PC-9 (cell line): ENCODE measurements at regions not wholly inside any gene's neighbourhood (a gene's known extent, or its start where the extent isn't known, plus 50 kb on each side); places are given as distances from the start of the nearest gene placed in this dataset.

Experiments
- BruUV-seq: library from RNA; stranded (reverse); fragments of 400-500 nt; replicated peaks from 2 replicates; lab custom pipeline; 2021; lab: Mats Ljungman, UMichigan
- CTCF ChIA-PET: fragments of 300-600 bp; sonication (Branson Sonifier 250); formaldehyde crosslinking; loops from one replicate; lab custom pipeline; 2022; ENCODE audit warnings: antibody characterized with exemption; lab: Charles Lee
- POLR2A ChIA-PET: fragments of 300-600 bp; sonication (Branson Sonifier 250); formaldehyde crosslinking; loops from one replicate; lab custom pipeline; 2022; ENCODE audit warnings: antibody characterized with exemption; ENCODE audit not compliant: unreplicated experiment; lab: Charles Lee
- DNase-seq, 2 experiments: peaks; one replicate each; pipeline versions ENCODE4 v3.0.0 to v3.0.0-alpha.2; 2015 to 2022; ENCODE audit warnings: mixed read lengths in 1 of 2
- H2AFZ ChIP-seq: fragments of 200-600 bp; sonication (generic); 2 replicates; pipeline ENCODE4 v1.8.1; 2017; ENCODE audit warnings: antibody characterized with exemption
- H3F3A ChIP-seq: fragments of 200-600 bp; sonication (generic); 2 replicates; pipeline ENCODE4 v1.8.1; 2017; ENCODE audit warnings: antibody characterized with exemption, mild to moderate bottlenecking, low read depth; ENCODE audit not compliant: insufficient read depth
- H3K27ac ChIP-seq: fragments of 200-600 bp; sonication (generic); 2 replicates; pipeline ENCODE4 v1.6.1; 2016; ENCODE audit warnings: mixed run types
- H3K27me3 ChIP-seq: fragments of 200-600 bp; sonication (generic); 2 replicates; pipeline ENCODE4 v1.6.1; 2016; ENCODE audit warnings: low read depth, mixed run types; ENCODE audit not compliant: insufficient read depth
- H3K36me3 ChIP-seq: fragments of 200-600 bp; sonication (generic); 2 replicates; pipeline ENCODE4 v1.6.1; 2016; ENCODE audit warnings: low read depth, mixed run types
- H3K4me1 ChIP-seq: fragments of 200-600 bp; sonication (generic); replicated peaks from 2 replicates; pipeline ENCODE4 v1.6.1; 2016; ENCODE audit warnings: mixed run types; ENCODE audit not compliant: insufficient read depth
- H3K4me2 ChIP-seq: fragments of 200-600 bp; sonication (generic); 2 replicates; pipeline ENCODE4 v1.6.1; 2017; ENCODE audit warnings: mixed run types
- H3K4me3 ChIP-seq: fragments of 200-600 bp; sonication (generic); 2 replicates; pipeline ENCODE4 v1.6.1; 2016; ENCODE audit warnings: mixed run types
- H3K79me2 ChIP-seq: fragments of 200-600 bp; sonication (generic); 2 replicates; pipeline ENCODE4 v1.6.1; 2017; ENCODE audit warnings: low read depth, mixed run types
- H3K9me2 ChIP-seq: fragments of 200-600 bp; sonication (generic); 2 replicates; pipeline ENCODE4 v1.8.1; 2017; ENCODE audit warnings: mild to moderate bottlenecking; ENCODE audit not compliant: insufficient read depth
- H3K9me3 ChIP-seq: fragments of 200-600 bp; sonication (generic); 2 replicates; pipeline ENCODE4 v1.8.1; 2016; ENCODE audit warnings: low read depth; ENCODE audit not compliant: insufficient read depth
- H4K20me1 ChIP-seq: fragments of 200-600 bp; sonication (generic); 2 replicates; pipeline ENCODE4 v1.8.1; 2017; ENCODE audit not compliant: insufficient read depth
- EZH2 ChIP-seq: fragments of 200-600 bp; sonication (generic); IDR thresholded peaks from 2 replicates; pipeline ENCODE4 v1.8.0; 2017; ENCODE audit warnings: antibody characterized with exemption, low read depth
- intact Hi-C: fragments of 100-400 bp; cut with micrococcal nuclease; formaldehyde crosslinking; loops from one replicate; pipeline ENCODE4 v1.10.0; 2022; ENCODE audit not compliant: unreplicated experiment
- TF ChIP-seq, protein P1 (sequence below): fragments of 200-600 bp; sonication (generic); conservative IDR thresholded peaks from 2 replicates; pipeline ENCODE4 v1.6.1; 2017; ENCODE audit warnings: mixed run types, antibody characterized with exemption, mild to moderate bottlenecking, moderate library complexity

DNA sequence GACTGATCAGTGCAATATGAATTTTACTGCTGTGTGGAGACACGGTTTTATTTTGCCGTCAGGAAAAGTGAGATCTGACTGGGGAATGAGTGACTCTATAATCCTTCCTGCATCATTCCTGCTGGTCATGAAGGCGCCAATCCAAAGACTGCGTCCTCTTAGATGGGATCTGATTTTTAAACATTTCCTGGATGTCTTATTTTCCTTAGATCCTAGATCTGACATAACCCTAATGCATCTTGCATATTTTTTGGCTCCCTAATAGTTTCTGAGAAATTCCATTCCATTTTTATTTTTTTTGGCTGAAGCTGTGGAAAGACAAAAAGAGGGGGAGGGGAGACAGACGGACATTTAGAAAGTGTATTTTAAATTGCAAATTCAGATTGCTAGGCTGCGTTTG lies 454.9 kb upstream of the FAT1 start:
- H2AFZ ChIP-seq = no peak overlapping the region
- no peaks in the 10 kb centered on the region for H3K36me3 ChIP-seq
- CTCF ChIA-PET = no interaction called here

GRCh38 chr4:187179086-187180058 lies 455.7 kb upstream of the FAT1 start:
- POLR2A ChIA-PET = no interaction called here

More for the DNA sequence above, 454.9 kb upstream of the FAT1 start:
- POLR2A ChIA-PET = no interaction called here
- BruUV-seq = no TSS peak
- H3F3A ChIP-seq = no peaks in the 10 kb centered on the region
- no peak for TF ChIP-seq EZH2
- TF ChIP-seq, protein P1, sequence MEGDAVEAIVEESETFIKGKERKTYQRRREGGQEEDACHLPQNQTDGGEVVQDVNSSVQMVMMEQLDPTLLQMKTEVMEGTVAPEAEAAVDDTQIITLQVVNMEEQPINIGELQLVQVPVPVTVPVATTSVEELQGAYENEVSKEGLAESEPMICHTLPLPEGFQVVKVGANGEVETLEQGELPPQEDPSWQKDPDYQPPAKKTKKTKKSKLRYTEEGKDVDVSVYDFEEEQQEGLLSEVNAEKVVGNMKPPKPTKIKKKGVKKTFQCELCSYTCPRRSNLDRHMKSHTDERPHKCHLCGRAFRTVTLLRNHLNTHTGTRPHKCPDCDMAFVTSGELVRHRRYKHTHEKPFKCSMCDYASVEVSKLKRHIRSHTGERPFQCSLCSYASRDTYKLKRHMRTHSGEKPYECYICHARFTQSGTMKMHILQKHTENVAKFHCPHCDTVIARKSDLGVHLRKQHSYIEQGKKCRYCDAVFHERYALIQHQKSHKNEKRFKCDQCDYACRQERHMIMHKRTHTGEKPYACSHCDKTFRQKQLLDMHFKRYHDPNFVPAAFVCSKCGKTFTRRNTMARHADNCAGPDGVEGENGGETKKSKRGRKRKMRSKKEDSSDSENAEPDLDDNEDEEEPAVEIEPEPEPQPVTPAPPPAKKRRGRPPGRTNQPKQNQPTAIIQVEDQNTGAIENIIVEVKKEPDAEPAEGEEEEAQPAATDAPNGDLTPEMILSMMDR = no peak
- H3K4me1 ChIP-seq = no peaks in the 10 kb centered on the region
- intact Hi-C loops = no loop called here
- H4K20me1 ChIP-seq = no peaks in the 10 kb centered on the region
- no peaks in the 10 kb centered on the region for H3K27me3 ChIP-seq
- no peaks in the 10 kb centered on the region for H3K79me2 ChIP-seq
- no peaks in the 10 kb centered on the region for H3K9me2 ChIP-seq
- no peak for DNase-seq
- no peak overlapping the region for H3K4me2 ChIP-seq
- H3K27ac ChIP-seq = no peak overlapping the region
- no peaks in the 10 kb centered on the region for H3K9me3 ChIP-seq
- H3K4me3 ChIP-seq = no peak overlapping the region

DNA sequence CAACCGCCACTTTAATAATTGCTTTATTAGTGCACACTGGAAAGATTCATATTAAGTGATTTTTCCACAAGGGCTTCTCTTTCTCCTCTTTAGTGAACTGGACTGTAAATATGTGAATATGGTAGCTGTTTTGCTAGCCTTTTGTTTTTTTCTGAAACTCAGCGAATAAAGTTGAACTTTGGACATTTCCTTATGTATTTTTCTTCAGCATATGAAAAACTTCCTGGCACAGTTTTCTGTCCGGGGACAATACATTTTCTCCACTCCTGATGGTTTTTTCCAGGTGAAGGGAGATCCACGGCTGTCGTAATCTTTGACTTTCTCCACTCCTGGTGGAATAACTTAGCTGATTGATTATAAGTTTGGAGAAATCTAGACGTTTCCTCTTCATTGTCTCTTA lies 457.4 kb upstream of the FAT1 start:
- no peak overlapping the region for H3K27ac ChIP-seq
- H3K27me3 ChIP-seq = no peaks in the 10 kb centered on the region
- ChIA-PET CTCF (no interaction called here), POLR2A (no interaction called here)
- TF ChIP-seq, protein P1 = no peak
- no peak for TF ChIP-seq EZH2
- no peak overlapping the region for H3K4me3 ChIP-seq
- H3K79me2 ChIP-seq = no peaks in the 10 kb centered on the region
- H2AFZ ChIP-seq = no peak overlapping the region
- no peaks in the 10 kb centered on the region for H3K4me1 ChIP-seq
- intact Hi-C loops = no loop called here
- no peak for DNase-seq
- no TSS peak for BruUV-seq
- no peak overlapping the region for H3K4me2 ChIP-seq
- H3K36me3 ChIP-seq = no peaks in the 10 kb centered on the region
- no peaks in the 10 kb centered on the region for H4K20me1 ChIP-seq
- no peaks in the 10 kb centered on the region for H3F3A ChIP-seq
- no peaks in the 10 kb centered on the region for H3K9me3 ChIP-seq
- no peaks in the 10 kb centered on the region for H3K9me2 ChIP-seq

More at GRCh38 chr4:187179086-187180058, 455.7 kb upstream of the FAT1 start:
- no peak for DNase-seq
- CTCF ChIA-PET = no interaction called here
- BruUV-seq = no TSS peak
- H3K4me1 ChIP-seq = no peaks in the 10 kb centered on the region
- H3K79me2 ChIP-seq = no peaks in the 10 kb centered on the region
- no peaks in the 10 kb centered on the region for H3K27me3 ChIP-seq
- no peaks in the 10 kb centered on the region for H4K20me1 ChIP-seq
- no peak for TF ChIP-seq EZH2
- TF ChIP-seq, protein P1 = no peak
- H3K36me3 ChIP-seq = no peaks in the 10 kb centered on the region
- H3K4me2 ChIP-seq = no peak overlapping the region
- H3K9me2 ChIP-seq = no peaks in the 10 kb centered on the region
- H3F3A ChIP-seq = no peaks in the 10 kb centered on the region
- no peaks in the 10 kb centered on the region for H3K9me3 ChIP-seq
- no peak overlapping the region for H3K4me3 ChIP-seq
- intact Hi-C loops = no loop called here
- no peak overlapping the region for H2AFZ ChIP-seq
- no peak overlapping the region for H3K27ac ChIP-seq
